Activated naive CD8-positive, alpha-beta T cell treated with anti-CD3 and anti-CD28 coated beads for 36 hours (primary cell): ENCODE measurements at regions not wholly inside any gene's neighbourhood (a gene's known extent, or its start where the extent isn't known, plus 50 kb on each side); places are given as distances from the start of the nearest gene placed in this dataset.
"Not testable (repeated sequence)": the region's sequence is repeated elsewhere in the genome, so short reads cannot be mapped to it uniquely, and the experiment has no call there.

ENCODE experiments used
- DNase-seq: peaks from one replicate; pipeline ENCODE4 v3.0.0; 2021
- H3K27ac Mint-ChIP-seq: one replicate; pipeline ENCODE4 v1.8.0; 2022; ENCODE audit warnings: mild to moderate bottlenecking, moderate library complexity, mixed read lengths
- H3K27me3 Mint-ChIP-seq: one replicate; pipeline ENCODE4 v1.8.0; 2022; ENCODE audit warnings: mild to moderate bottlenecking, mixed read lengths
- H3K36me3 Mint-ChIP-seq: one replicate; pipeline ENCODE4 v1.8.0; 2021; ENCODE audit warnings: mild to moderate bottlenecking, mixed read lengths
- H3K4me1 Mint-ChIP-seq: one replicate; pipeline ENCODE4 v1.8.0; 2021; ENCODE audit warnings: mixed read lengths
- H3K4me3 Mint-ChIP-seq: one replicate; pipeline ENCODE4 v1.8.0; 2022; ENCODE audit warnings: mild to moderate bottlenecking, moderate library complexity, mixed read lengths
- H3K9me3 Mint-ChIP-seq: one replicate; pipeline ENCODE4 v1.8.0; 2022; ENCODE audit warnings: mixed read lengths

GRCh38 chr12:66755727-66756395 lies 77.0 kb upstream of the GRIP1 start:
- Mint-ChIP-seq H3K27me3 (no peaks in the 10 kb centered on the region), H3K4me1 (peaks cover 11% of the 10 kb centered on the region), H3K9me3 (peaks cover 12% of the 10 kb centered on the region), H3K36me3 (no peaks in the 10 kb centered on the region), H3K4me3 (no peak overlapping the region), H3K27ac (no peak overlapping the region)
- no peak for DNase-seq

- H3K27ac Mint-ChIP-seq: no peak overlapping the region
- peaks cover 11% of the 10 kb centered on the region for H3K4me1 Mint-ChIP-seq
- peaks cover 2% of the 10 kb centered on the region for H3K36me3 Mint-ChIP-seq
- no peak for DNase-seq
- no peaks in the 10 kb centered on the region for H3K27me3 Mint-ChIP-seq
- H3K4me3 Mint-ChIP-seq: no peak overlapping the region
- peaks cover 12% of the 10 kb centered on the region for H3K9me3 Mint-ChIP-seq
Observed at GRCh38 chr12:66756631-66757030, 77.8 kb upstream of the GRIP1 start.

- H3K4me3 Mint-ChIP-seq, DNase-seq, H3K27ac Mint-ChIP-seq, H3K36me3 Mint-ChIP-seq, H3K27me3 Mint-ChIP-seq: not testable (repeated sequence)
- Mint-ChIP-seq H3K4me1 (peaks cover 22% of the 10 kb centered on the region), H3K9me3 (peaks cover 12% of the 10 kb centered on the region)
Observed at GRCh38 chr12:66760122-66760521, 81.2 kb upstream of the GRIP1 start.

- Mint-ChIP-seq H3K27ac (no peak overlapping the region), H3K27me3 (no peaks in the 10 kb centered on the region), H3K4me1 (peaks cover 40% of the 10 kb centered on the region), H3K9me3 (peaks cover 10% of the 10 kb centered on the region), H3K36me3 (peaks cover 2% of the 10 kb centered on the region), H3K4me3 (no peak overlapping the region)
- DNase-seq: no peak
Observed at GRCh38 chr12:66763467-66763866, 84.6 kb upstream of the GRIP1 start.

- H3K27me3 Mint-ChIP-seq: no peaks in the 10 kb centered on the region
- peaks cover 1% of the 10 kb centered on the region for H3K9me3 Mint-ChIP-seq
- peaks cover 50% of the 10 kb centered on the region for H3K4me1 Mint-ChIP-seq
- peak overlapping the region; percentile 47 for H3K27ac Mint-ChIP-seq
- H3K4me3 Mint-ChIP-seq: no peak overlapping the region
- DNase-seq: no peak
- peaks cover 2% of the 10 kb centered on the region for H3K36me3 Mint-ChIP-seq
Observed at GRCh38 chr12:66765204-66765603, 86.3 kb upstream of the GRIP1 start.

- H3K27ac Mint-ChIP-seq: no peak overlapping the region
- no peak for DNase-seq
- no peaks in the 10 kb centered on the region for H3K36me3 Mint-ChIP-seq
- H3K4me3 Mint-ChIP-seq: no peak overlapping the region
- peaks cover 50% of the 10 kb centered on the region for H3K4me1 Mint-ChIP-seq
- H3K27me3 Mint-ChIP-seq: no peaks in the 10 kb centered on the region
- no peaks in the 10 kb centered on the region for H3K9me3 Mint-ChIP-seq
Observed at GRCh38 chr12:66767536-66767935, 88.7 kb upstream of the GRIP1 start.

- no peak overlapping the region for H3K4me3 Mint-ChIP-seq
- H3K27ac Mint-ChIP-seq: no peak overlapping the region
- H3K9me3 Mint-ChIP-seq: no peaks in the 10 kb centered on the region
- DNase-seq: no peak
- H3K4me1 Mint-ChIP-seq: peaks cover 49% of the 10 kb centered on the region
- no peaks in the 10 kb centered on the region for H3K36me3 Mint-ChIP-seq
- H3K27me3 Mint-ChIP-seq: no peaks in the 10 kb centered on the region
Observed at GRCh38 chr12:66768293-66768692, 89.4 kb upstream of the GRIP1 start.

- Mint-ChIP-seq H3K27ac (no peak overlapping the region), H3K36me3 (peaks cover 2% of the 10 kb centered on the region), H3K4me3 (no peak overlapping the region), H3K27me3 (no peaks in the 10 kb centered on the region), H3K4me1 (peaks cover 31% of the 10 kb centered on the region), H3K9me3 (no peaks in the 10 kb centered on the region)
- DNase-seq: no peak
Observed at GRCh38 chr12:66774929-66775328, 96.1 kb upstream of the GRIP1 start.

- Mint-ChIP-seq H3K36me3 (peaks cover 2% of the 10 kb centered on the region), H3K27ac (no peak overlapping the region), H3K27me3 (no peaks in the 10 kb centered on the region), H3K9me3 (no peaks in the 10 kb centered on the region), H3K4me3 (no peak overlapping the region), H3K4me1 (peaks cover 31% of the 10 kb centered on the region)
- no peak for DNase-seq
Observed at GRCh38 chr12:66775871-66776270, 97.0 kb upstream of the GRIP1 start.

GRCh38 chr12:66776974-66777373 lies 98.1 kb upstream of the GRIP1 start:
- Mint-ChIP-seq H3K4me3 (no peak overlapping the region), H3K27ac (no peak overlapping the region), H3K27me3 (no peaks in the 10 kb centered on the region), H3K36me3 (peaks cover 2% of the 10 kb centered on the region), H3K4me1 (peaks cover 31% of the 10 kb centered on the region), H3K9me3 (no peaks in the 10 kb centered on the region)
- DNase-seq: peak; percentile 66

GRCh38 chr12:66779466-66779865 lies 100.6 kb upstream of the GRIP1 start:
- DNase-seq: no peak
- Mint-ChIP-seq H3K27ac (no peak overlapping the region), H3K36me3 (peaks cover 2% of the 10 kb centered on the region), H3K27me3 (no peaks in the 10 kb centered on the region), H3K4me1 (peaks cover 26% of the 10 kb centered on the region), H3K4me3 (no peak overlapping the region), H3K9me3 (no peaks in the 10 kb centered on the region)

GRCh38 chr12:66786531-66787308 lies 107.8 kb upstream of the GRIP1 start:
- Mint-ChIP-seq H3K4me1 (peaks cover 1% of the 10 kb centered on the region), H3K36me3 (no peaks in the 10 kb centered on the region), H3K27me3 (no peaks in the 10 kb centered on the region), H3K9me3 (no peaks in the 10 kb centered on the region), H3K27ac (no peak overlapping the region), H3K4me3 (no peak overlapping the region)
- DNase-seq: no peak

- Mint-ChIP-seq H3K9me3 (no peaks in the 10 kb centered on the region), H3K27me3 (no peaks in the 10 kb centered on the region), H3K4me3 (no peak overlapping the region), H3K27ac (no peak overlapping the region), H3K4me1 (peaks cover 13% of the 10 kb centered on the region), H3K36me3 (no peaks in the 10 kb centered on the region)
- DNase-seq: no peak
Observed at GRCh38 chr12:66799551-66799950, 120.7 kb upstream of the GRIP1 start.

GRCh38 chr12:66800046-66800445 lies 121.2 kb upstream of the GRIP1 start:
- Mint-ChIP-seq H3K9me3 (no peaks in the 10 kb centered on the region), H3K4me1 (peaks cover 13% of the 10 kb centered on the region), H3K4me3 (no peak overlapping the region), H3K36me3 (no peaks in the 10 kb centered on the region), H3K27me3 (no peaks in the 10 kb centered on the region), H3K27ac (no peak overlapping the region)
- no peak for DNase-seq

- DNase-seq: no peak
- Mint-ChIP-seq H3K4me1 (peaks cover 13% of the 10 kb centered on the region), H3K27me3 (no peaks in the 10 kb centered on the region), H3K9me3 (no peaks in the 10 kb centered on the region), H3K36me3 (no peaks in the 10 kb centered on the region), H3K27ac (no peak overlapping the region), H3K4me3 (no peak overlapping the region)
Observed at GRCh38 chr12:66803930-66804329, 125.1 kb upstream of the GRIP1 start.

GRCh38 chr12:66804563-66804974 lies 125.7 kb upstream of the GRIP1 start:
- H3K9me3 Mint-ChIP-seq: no peaks in the 10 kb centered on the region
- H3K4me3 Mint-ChIP-seq: no peak overlapping the region
- no peak overlapping the region for H3K27ac Mint-ChIP-seq

More at GRCh38 chr12:66804563-66804974, 125.7 kb upstream of the GRIP1 start:
- no peaks in the 10 kb centered on the region for H3K36me3 Mint-ChIP-seq
- no peaks in the 10 kb centered on the region for H3K27me3 Mint-ChIP-seq
- H3K4me1 Mint-ChIP-seq: peaks cover 11% of the 10 kb centered on the region
- DNase-seq: no peak
